NCI-H510A (cell line): ENCODE measurements at regions not wholly inside any gene's neighbourhood (a gene's known extent, or its start where the extent isn't known, plus 50 kb on each side); places are given as distances from the start of the nearest gene placed in this dataset.

ENCODE experiments used
- DNase-seq: peaks from one replicate; lab custom pipeline; 2025; lab: John Stamatoyannopoulos, UW

GRCh38 chr12:90399357-90399756 lies 555.6 kb downstream of the CCER1 start:
- DNase-seq = no peak

GRCh38 chr12:90398285-90398836 lies 556.6 kb downstream of the CCER1 start:
- DNase-seq = no peak

GRCh38 chr12:90396556-90396955 lies 558.4 kb downstream of the CCER1 start:
- no peak for DNase-seq

- no peak for DNase-seq
Observed at GRCh38 chr12:90393652-90394051, 561.3 kb downstream of the CCER1 start.

GRCh38 chr12:90393089-90393488 lies 561.9 kb downstream of the CCER1 start:
- no peak for DNase-seq

- no peak for DNase-seq
Observed at GRCh38 chr12:90390947-90391346, 564.0 kb downstream of the CCER1 start.

- DNase-seq = no peak
Observed at GRCh38 chr12:90368081-90368480, 586.9 kb downstream of the CCER1 start.

GRCh38 chr12:90366286-90366685 lies 588.7 kb downstream of the CCER1 start:
- DNase-seq = no peak

GRCh38 chr12:90360300-90360699 lies 594.7 kb downstream of the CCER1 start:
- no peak for DNase-seq

GRCh38 chr12:90355711-90356355 lies 599.1 kb downstream of the CCER1 start:
- DNase-seq = no peak

GRCh38 chr12:90343966-90344365 lies 611.0 kb downstream of the CCER1 start:
- DNase-seq = no peak

GRCh38 chr12:90342081-90342480 lies 612.9 kb downstream of the CCER1 start:
- DNase-seq = no peak

- no peak for DNase-seq
Observed at GRCh38 chr12:90339837-90340236, 615.1 kb downstream of the CCER1 start.

- no peak for DNase-seq
Observed at GRCh38 chr12:90338365-90338764, 616.6 kb downstream of the CCER1 start.

- no peak for DNase-seq
Observed at GRCh38 chr12:90337018-90337417, 618.0 kb downstream of the CCER1 start.

- DNase-seq = no peak
Observed at GRCh38 chr12:90335566-90335965, 619.4 kb downstream of the CCER1 start.

GRCh38 chr12:90333939-90334338 lies 621.0 kb downstream of the CCER1 start:
- no peak for DNase-seq

- no peak for DNase-seq
Observed at GRCh38 chr12:90333424-90333823, 621.6 kb downstream of the CCER1 start.

GRCh38 chr12:90331821-90332220 lies 623.2 kb downstream of the CCER1 start:
- no peak for DNase-seq

- no peak for DNase-seq
Observed at GRCh38 chr12:90331262-90331661, 622.6 kb upstream of the ATP2B1 start.

- no peak for DNase-seq
Observed at GRCh38 chr12:90327793-90328743, 619.4 kb upstream of the ATP2B1 start.

- DNase-seq = no peak
Observed at GRCh38 chr12:90323217-90323616, 614.6 kb upstream of the ATP2B1 start.

- no peak for DNase-seq
Observed at GRCh38 chr12:90322006-90322405, 613.4 kb upstream of the ATP2B1 start.
